ENCODE measurements at regions not wholly inside any gene's neighbourhood (a gene's known extent, or its start where the extent isn't known, plus 50 kb on each side); places are given as distances from the start of the nearest gene placed in this dataset.

- no peaks in the 10 kb centered on the region for H3K9me2 ChIP-seq (replicated peaks; ENCODE audit: insufficient read depth, low read length)
- H3K27ac ChIP-seq (ENCODE audit: low read length), result no peak overlapping the region
- no peak for DNase-seq
- H3F3A ChIP-seq (ENCODE audit: insufficient read depth, low read length), result no peaks in the 10 kb centered on the region
- H3K9me3 ChIP-seq (replicated peaks; ENCODE audit: insufficient read depth, low read length), result no peaks in the 10 kb centered on the region
- H2AFZ ChIP-seq (ENCODE audit: low read length), result no peak overlapping the region
- no peaks in the 10 kb centered on the region for H4K20me1 ChIP-seq (ENCODE audit: insufficient read depth, low read length)
- H3K79me2 ChIP-seq (ENCODE audit: low read length), result no peaks in the 10 kb centered on the region
- no peaks in the 10 kb centered on the region for H3K4me1 ChIP-seq (ENCODE audit: low read length)
- no peaks in the 10 kb centered on the region for H3K27me3 ChIP-seq (replicated peaks; ENCODE audit: insufficient read depth, low read length)
- H3K9ac ChIP-seq (ENCODE audit: low read length), result no peak overlapping the region
- no peak overlapping the region for H3K4me2 ChIP-seq (ENCODE audit: low read depth, low read length)
- no peaks in the 10 kb centered on the region for H3K36me3 ChIP-seq (replicated peaks; ENCODE audit: insufficient read depth, low read length)
- H3K4me3 ChIP-seq (ENCODE audit: low read length), result no peak overlapping the region
- TF ChIP-seq CTCF (IDR thresholded peaks at IDR 0.05; ENCODE audit: low read length), result no peak
- TF ChIP-seq EZH2 (optimal IDR thresholded peaks at IDR 0.05; ENCODE audit: low read depth, low read length), result no peak
- TF ChIP-seq EZH2phosphoT487 (IDR thresholded peaks at IDR 0.05; ENCODE audit: low read length), result no peak
Measured at GRCh38 chr3:6266135-6266534, 594.8 kb upstream of the GRM7 start.

GRCh38 chr3:6273878-6274277 lies 587.0 kb upstream of the GRM7 start:
- no peak overlapping the region for H3K4me2 ChIP-seq (ENCODE audit: low read depth, low read length)
- H3K27ac ChIP-seq (ENCODE audit: low read length), result no peak overlapping the region
- no peaks in the 10 kb centered on the region for H3K79me2 ChIP-seq (ENCODE audit: low read length)
- H3K4me3 ChIP-seq (ENCODE audit: low read length), result no peak overlapping the region
- H3K9ac ChIP-seq (ENCODE audit: low read length), result no peak overlapping the region
- no peak for DNase-seq
- H3K36me3 ChIP-seq (replicated peaks; ENCODE audit: insufficient read depth, low read length), result no peaks in the 10 kb centered on the region
- TF ChIP-seq EZH2phosphoT487 (IDR thresholded peaks at IDR 0.05; ENCODE audit: low read length) (no peak), EZH2 (optimal IDR thresholded peaks at IDR 0.05; ENCODE audit: low read depth, low read length) (no peak), CTCF (IDR thresholded peaks at IDR 0.05; ENCODE audit: low read length) (no peak)
- no peaks in the 10 kb centered on the region for H3F3A ChIP-seq (ENCODE audit: insufficient read depth, low read length)
- H4K20me1 ChIP-seq (ENCODE audit: insufficient read depth, low read length), result no peaks in the 10 kb centered on the region
- no peaks in the 10 kb centered on the region for H3K9me2 ChIP-seq (replicated peaks; ENCODE audit: insufficient read depth, low read length)
- H3K9me3 ChIP-seq (replicated peaks; ENCODE audit: insufficient read depth, low read length), result no peaks in the 10 kb centered on the region
- H2AFZ ChIP-seq (ENCODE audit: low read length), result no peak overlapping the region
- no peaks in the 10 kb centered on the region for H3K27me3 ChIP-seq (replicated peaks; ENCODE audit: insufficient read depth, low read length)
- H3K4me1 ChIP-seq (ENCODE audit: low read length), result no peaks in the 10 kb centered on the region

GRCh38 chr3:6281662-6282061 lies 579.3 kb upstream of the GRM7 start:
- Histone ChIP-seq H3K9me3 (replicated peaks; ENCODE audit: insufficient read depth, low read length) (no peaks in the 10 kb centered on the region), H3K27me3 (replicated peaks; ENCODE audit: insufficient read depth, low read length) (no peaks in the 10 kb centered on the region), H3F3A (ENCODE audit: insufficient read depth, low read length) (no peaks in the 10 kb centered on the region), H2AFZ (ENCODE audit: low read length) (no peak overlapping the region), H3K36me3 (replicated peaks; ENCODE audit: insufficient read depth, low read length) (no peaks in the 10 kb centered on the region), H3K4me1 (ENCODE audit: low read length) (no peaks in the 10 kb centered on the region), H3K4me3 (ENCODE audit: low read length) (no peak overlapping the region), H3K4me2 (ENCODE audit: low read depth, low read length) (no peak overlapping the region), H3K9me2 (replicated peaks; ENCODE audit: insufficient read depth, low read length) (no peaks in the 10 kb centered on the region), H4K20me1 (ENCODE audit: insufficient read depth, low read length) (no peaks in the 10 kb centered on the region), H3K27ac (ENCODE audit: low read length) (no peak overlapping the region), H3K9ac (ENCODE audit: low read length) (no peak overlapping the region), H3K79me2 (ENCODE audit: low read length) (no peaks in the 10 kb centered on the region)
- TF ChIP-seq EZH2 (optimal IDR thresholded peaks at IDR 0.05; ENCODE audit: low read depth, low read length) (no peak), EZH2phosphoT487 (IDR thresholded peaks at IDR 0.05; ENCODE audit: low read length) (no peak), CTCF (IDR thresholded peaks at IDR 0.05; ENCODE audit: low read length) (no peak)
- no peak for DNase-seq
